GM23338 (cell line): ENCODE measurements at regions not wholly inside any gene's neighbourhood (a gene's known extent, or its start where the extent isn't known, plus 50 kb on each side); places are given as distances from the start of the nearest gene placed in this dataset.

Experiments
- CREB1 ChIP-seq: fragments of 250-450 bp; sonication (Bioruptor Pico); IDR thresholded peaks from 2 replicates; pipeline ENCODE4 v1.5.0; 2020; ENCODE audit warnings: low read depth, mild to moderate bottlenecking, moderate library complexity
- EZH2 ChIP-seq: fragments of 200-600 bp; sonication (generic); IDR thresholded peaks from one replicate; pipeline ENCODE4 v1.8.0; 2017; ENCODE audit warnings: antibody characterized with exemption, mild to moderate bottlenecking, low read depth; ENCODE audit not compliant: unreplicated experiment
- EZH2phosphoT487 ChIP-seq: fragments of 200-600 bp; sonication (generic); IDR thresholded peaks from one replicate; pipeline ENCODE4 v1.8.1; 2018; ENCODE audit warnings: antibody characterized with exemption; ENCODE audit not compliant: unreplicated experiment
- JUNB ChIP-seq: IDR thresholded peaks from one replicate; pipeline ENCODE4 v1.6.1; 2016; ENCODE audit warnings: antibody characterized with exemption; ENCODE audit not compliant: unreplicated experiment
- NANOG ChIP-seq: IDR thresholded peaks from 2 replicates; pipeline ENCODE4 v1.6.1; 2016; ENCODE audit warnings: antibody characterized with exemption, borderline replicate concordance
- POLR2AphosphoS5 ChIP-seq: IDR thresholded peaks from 2 replicates; pipeline ENCODE4 v1.6.1; 2016; ENCODE audit warnings: antibody characterized with exemption, low read depth
- STAT1 ChIP-seq: IDR thresholded peaks from one replicate; pipeline ENCODE4 v1.6.1; 2016; ENCODE audit warnings: antibody characterized with exemption; ENCODE audit not compliant: unreplicated experiment
- ZNF114 ChIP-seq: fragments of 250-450 bp; sonication (Bioruptor Pico); IDR thresholded peaks from 2 replicates; pipeline ENCODE4 v1.5.0; 2020; ENCODE audit warnings: mild to moderate bottlenecking, moderate library complexity
- ZNF331 ChIP-seq: fragments of 250-450 bp; sonication (Bioruptor Pico); IDR thresholded peaks from 2 replicates; pipeline ENCODE4 v1.5.0; 2020; ENCODE audit warnings: low read depth, mild to moderate bottlenecking, moderate library complexity
- TF ChIP-seq, protein P1 (sequence below), 2 experiments: fragments of 200-600 bp in 1 of 2; sonication (generic) in 1 of 2; conservative IDR thresholded peaks; 2 replicates each; pipeline versions ENCODE4 v1.5.1 to v1.6.1; 2016 to 2017; ENCODE audit warnings: antibody characterized with exemption in 2 of 2, low read depth in 2 of 2, mild to moderate bottlenecking in 2 of 2, moderate library complexity in 1 of 2
- TF ChIP-seq, protein P2 (sequence below): IDR thresholded peaks from one replicate; pipeline ENCODE4 v1.6.1; 2018; ENCODE audit warnings: antibody characterized with exemption; ENCODE audit not compliant: unreplicated experiment
- TF ChIP-seq, protein P3 (sequence below): IDR thresholded peaks from 2 replicates; pipeline ENCODE4 v1.6.1; 2016; ENCODE audit warnings: antibody characterized with exemption

DNA sequence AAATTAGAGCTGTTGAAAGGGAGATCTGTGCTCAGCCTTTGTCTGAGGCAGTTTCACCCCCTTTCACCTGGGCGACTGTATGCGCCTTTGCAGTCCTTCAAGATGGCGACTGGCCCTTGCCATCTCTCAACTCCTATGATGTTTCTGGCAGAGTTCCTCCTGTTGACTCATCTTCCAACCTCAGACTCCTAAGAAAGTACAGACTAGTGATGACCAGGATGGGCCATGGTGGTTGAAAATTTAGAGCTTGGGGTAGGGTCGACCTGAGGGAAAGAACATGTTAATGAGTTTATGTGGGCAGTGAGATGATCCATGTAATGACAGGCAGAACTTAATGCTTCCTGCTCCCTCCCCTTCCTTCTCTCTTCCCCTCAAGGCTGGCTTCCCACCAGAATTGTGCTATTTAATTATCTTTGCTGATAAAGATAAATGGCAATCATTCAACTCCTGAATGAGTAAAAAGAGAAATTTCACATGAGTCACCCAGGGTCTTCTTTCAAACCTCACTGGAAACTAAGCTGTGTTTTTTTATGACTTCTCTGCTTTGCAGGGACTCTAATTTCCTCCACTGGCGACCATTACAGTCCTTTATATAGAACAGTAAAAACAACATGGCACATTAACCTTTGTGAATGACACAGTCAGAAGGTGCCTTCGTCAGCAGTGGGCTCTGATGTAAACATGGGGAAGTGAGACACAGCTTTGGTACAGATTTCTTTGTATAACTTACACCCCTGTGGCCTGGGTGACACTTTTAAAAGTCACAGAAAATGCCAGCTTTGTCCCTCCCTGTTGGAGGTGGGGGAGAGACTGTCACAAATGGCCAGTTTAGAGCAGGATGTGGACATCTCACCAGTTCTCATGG lies 103.5 kb downstream of the SCP2D1 start:
- TF ChIP-seq EZH2phosphoT487 (no peak), JUNB (no peak), POLR2AphosphoS5 (no peak), CREB1 (CRISPR knock-in tag) (no peak), EZH2 (no peak), ZNF114 (no peak), STAT1 (no peak), NANOG (no peak), ZNF331 (CRISPR knock-in tag) (no peak)
- TF ChIP-seq, protein P1, sequence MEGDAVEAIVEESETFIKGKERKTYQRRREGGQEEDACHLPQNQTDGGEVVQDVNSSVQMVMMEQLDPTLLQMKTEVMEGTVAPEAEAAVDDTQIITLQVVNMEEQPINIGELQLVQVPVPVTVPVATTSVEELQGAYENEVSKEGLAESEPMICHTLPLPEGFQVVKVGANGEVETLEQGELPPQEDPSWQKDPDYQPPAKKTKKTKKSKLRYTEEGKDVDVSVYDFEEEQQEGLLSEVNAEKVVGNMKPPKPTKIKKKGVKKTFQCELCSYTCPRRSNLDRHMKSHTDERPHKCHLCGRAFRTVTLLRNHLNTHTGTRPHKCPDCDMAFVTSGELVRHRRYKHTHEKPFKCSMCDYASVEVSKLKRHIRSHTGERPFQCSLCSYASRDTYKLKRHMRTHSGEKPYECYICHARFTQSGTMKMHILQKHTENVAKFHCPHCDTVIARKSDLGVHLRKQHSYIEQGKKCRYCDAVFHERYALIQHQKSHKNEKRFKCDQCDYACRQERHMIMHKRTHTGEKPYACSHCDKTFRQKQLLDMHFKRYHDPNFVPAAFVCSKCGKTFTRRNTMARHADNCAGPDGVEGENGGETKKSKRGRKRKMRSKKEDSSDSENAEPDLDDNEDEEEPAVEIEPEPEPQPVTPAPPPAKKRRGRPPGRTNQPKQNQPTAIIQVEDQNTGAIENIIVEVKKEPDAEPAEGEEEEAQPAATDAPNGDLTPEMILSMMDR (conservative IDR thresholded peaks at IDR 0.05; ENCODE audit: low read depth in 2 of 2), result no peak
- TF ChIP-seq, protein P2, sequence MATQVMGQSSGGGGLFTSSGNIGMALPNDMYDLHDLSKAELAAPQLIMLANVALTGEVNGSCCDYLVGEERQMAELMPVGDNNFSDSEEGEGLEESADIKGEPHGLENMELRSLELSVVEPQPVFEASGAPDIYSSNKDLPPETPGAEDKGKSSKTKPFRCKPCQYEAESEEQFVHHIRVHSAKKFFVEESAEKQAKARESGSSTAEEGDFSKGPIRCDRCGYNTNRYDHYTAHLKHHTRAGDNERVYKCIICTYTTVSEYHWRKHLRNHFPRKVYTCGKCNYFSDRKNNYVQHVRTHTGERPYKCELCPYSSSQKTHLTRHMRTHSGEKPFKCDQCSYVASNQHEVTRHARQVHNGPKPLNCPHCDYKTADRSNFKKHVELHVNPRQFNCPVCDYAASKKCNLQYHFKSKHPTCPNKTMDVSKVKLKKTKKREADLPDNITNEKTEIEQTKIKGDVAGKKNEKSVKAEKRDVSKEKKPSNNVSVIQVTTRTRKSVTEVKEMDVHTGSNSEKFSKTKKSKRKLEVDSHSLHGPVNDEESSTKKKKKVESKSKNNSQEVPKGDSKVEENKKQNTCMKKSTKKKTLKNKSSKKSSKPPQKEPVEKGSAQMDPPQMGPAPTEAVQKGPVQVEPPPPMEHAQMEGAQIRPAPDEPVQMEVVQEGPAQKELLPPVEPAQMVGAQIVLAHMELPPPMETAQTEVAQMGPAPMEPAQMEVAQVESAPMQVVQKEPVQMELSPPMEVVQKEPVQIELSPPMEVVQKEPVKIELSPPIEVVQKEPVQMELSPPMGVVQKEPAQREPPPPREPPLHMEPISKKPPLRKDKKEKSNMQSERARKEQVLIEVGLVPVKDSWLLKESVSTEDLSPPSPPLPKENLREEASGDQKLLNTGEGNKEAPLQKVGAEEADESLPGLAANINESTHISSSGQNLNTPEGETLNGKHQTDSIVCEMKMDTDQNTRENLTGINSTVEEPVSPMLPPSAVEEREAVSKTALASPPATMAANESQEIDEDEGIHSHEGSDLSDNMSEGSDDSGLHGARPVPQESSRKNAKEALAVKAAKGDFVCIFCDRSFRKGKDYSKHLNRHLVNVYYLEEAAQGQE, result no peak
- TF ChIP-seq, protein P3, sequence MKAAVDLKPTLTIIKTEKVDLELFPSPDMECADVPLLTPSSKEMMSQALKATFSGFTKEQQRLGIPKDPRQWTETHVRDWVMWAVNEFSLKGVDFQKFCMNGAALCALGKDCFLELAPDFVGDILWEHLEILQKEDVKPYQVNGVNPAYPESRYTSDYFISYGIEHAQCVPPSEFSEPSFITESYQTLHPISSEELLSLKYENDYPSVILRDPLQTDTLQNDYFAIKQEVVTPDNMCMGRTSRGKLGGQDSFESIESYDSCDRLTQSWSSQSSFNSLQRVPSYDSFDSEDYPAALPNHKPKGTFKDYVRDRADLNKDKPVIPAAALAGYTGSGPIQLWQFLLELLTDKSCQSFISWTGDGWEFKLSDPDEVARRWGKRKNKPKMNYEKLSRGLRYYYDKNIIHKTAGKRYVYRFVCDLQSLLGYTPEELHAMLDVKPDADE, result no peak
